GM12875 (cell line): ENCODE measurements at regions not wholly inside any gene's neighbourhood (a gene's known extent, or its start where the extent isn't known, plus 50 kb on each side); places are given as distances from the start of the nearest gene placed in this dataset.

Experiments
- H3K4me3 ChIP-seq: one replicate; pipeline ENCODE4 v1.5.1; 2011; ENCODE audit warnings: low read depth, low read length, control low read depth
- CTCF ChIP-seq: IDR thresholded peaks from 2 replicates; pipeline ENCODE4 v1.5.1; 2011; ENCODE audit warnings: low read depth, mild to moderate bottlenecking, control low read depth, inconsistent platforms, low read length, moderate library complexity, borderline replicate concordance; ENCODE audit not compliant: insufficient read depth

- no peak overlapping the region for H3K4me3 ChIP-seq
- TF ChIP-seq CTCF, result no peak
Measured at GRCh38 chr16:75909746-75910145, 183.5 kb upstream of the CPHXL start.

- no peak for TF ChIP-seq CTCF
- no peak overlapping the region for H3K4me3 ChIP-seq
Measured at GRCh38 chr16:75911896-75912295, 185.6 kb upstream of the CPHXL start.

- TF ChIP-seq CTCF, result no peak
- H3K4me3 ChIP-seq, result no peak overlapping the region
Measured at GRCh38 chr16:75913958-75914357, 187.7 kb upstream of the CPHXL start.

- no peak overlapping the region for H3K4me3 ChIP-seq
- TF ChIP-seq CTCF, result no peak
Measured at GRCh38 chr16:75916451-75916850, 190.2 kb upstream of the CPHXL start.

GRCh38 chr16:75918109-75918508 is 191.8 kb upstream of the CPHXL start:
- no peak overlapping the region for H3K4me3 ChIP-seq
- no peak for TF ChIP-seq CTCF

GRCh38 chr16:75919664-75920063 is 193.4 kb upstream of the CPHXL start:
- no peak for TF ChIP-seq CTCF
- H3K4me3 ChIP-seq, result no peak overlapping the region

GRCh38 chr16:75921281-75921680 is 195.0 kb upstream of the CPHXL start:
- H3K4me3 ChIP-seq, result no peak overlapping the region
- TF ChIP-seq CTCF, result no peak
